ENCODE measurements at regions not wholly inside any gene's neighbourhood (a gene's known extent, or its start where the extent isn't known, plus 50 kb on each side); places are given as distances from the start of the nearest gene placed in this dataset.

GRCh38 chr12:75870878-75871277, 160.7 kb downstream of the PHLDA1 start:
- DNase-seq (ENCODE audit: low read depth) = no peak
- H3K4me3 ChIP-seq (ENCODE audit: low read length) = no peak overlapping the region

GRCh38 chr12:75868501-75868900, 163.1 kb downstream of the PHLDA1 start:
- no peak for TF ChIP-seq CTCF (conservative IDR thresholded peaks at IDR 0.05; ENCODE audit: low read depth, low read length)
- DNase-seq (ENCODE audit: low read depth) = no peak
- no peak overlapping the region for H3K4me3 ChIP-seq (ENCODE audit: low read length)

More at GRCh38 chr12:75870878-75871277, 160.7 kb downstream of the PHLDA1 start:
- no peak for TF ChIP-seq CTCF (conservative IDR thresholded peaks at IDR 0.05; ENCODE audit: low read depth, low read length)

GRCh38 chr12:75865315-75865714, 166.3 kb downstream of the PHLDA1 start:
- TF ChIP-seq CTCF (conservative IDR thresholded peaks at IDR 0.05; ENCODE audit: low read depth, low read length) = no peak
- no peak overlapping the region for H3K4me3 ChIP-seq (ENCODE audit: low read length)
- no peak for DNase-seq (ENCODE audit: low read depth)

GRCh38 chr12:75864161-75864560, 167.4 kb downstream of the PHLDA1 start:
- no peak for TF ChIP-seq CTCF (conservative IDR thresholded peaks at IDR 0.05; ENCODE audit: low read depth, low read length)
- no peak overlapping the region for H3K4me3 ChIP-seq (ENCODE audit: low read length)
- DNase-seq (ENCODE audit: low read depth) = no peak

GRCh38 chr12:75863533-75863932, 168.0 kb downstream of the PHLDA1 start:
- no peak for DNase-seq (ENCODE audit: low read depth)
- no peak overlapping the region for H3K4me3 ChIP-seq (ENCODE audit: low read length)
- no peak for TF ChIP-seq CTCF (conservative IDR thresholded peaks at IDR 0.05; ENCODE audit: low read depth, low read length)

GRCh38 chr12:75862692-75863471, 168.7 kb downstream of the PHLDA1 start:
- no peak for TF ChIP-seq CTCF (conservative IDR thresholded peaks at IDR 0.05; ENCODE audit: low read depth, low read length)
- no peak for DNase-seq (ENCODE audit: low read depth)

GRCh38 chr12:75859868-75860267, 171.7 kb downstream of the PHLDA1 start:
- H3K4me3 ChIP-seq (ENCODE audit: low read length) = no peak overlapping the region
- DNase-seq (ENCODE audit: low read depth) = no peak
- no peak for TF ChIP-seq CTCF (conservative IDR thresholded peaks at IDR 0.05; ENCODE audit: low read depth, low read length)

More at GRCh38 chr12:75862692-75863471, 168.7 kb downstream of the PHLDA1 start:
- no peak overlapping the region for H3K4me3 ChIP-seq (ENCODE audit: low read length)
